Karpas-422 (cell line): ENCODE measurements at regions not wholly inside any gene's neighbourhood (a gene's known extent, or its start where the extent isn't known, plus 50 kb on each side); places are given as distances from the start of the nearest gene placed in this dataset.

Source experiments
- DNase-seq: peaks from one replicate; pipeline ENCODE4 v3.0.0-alpha.2; 2015
- H2AFZ ChIP-seq: fragments of 200-600 bp; sonication (generic); 2 replicates; pipeline ENCODE4 v1.6.1; 2014; ENCODE audit warnings: antibody characterized with exemption, low read length, mixed read lengths
- H3K27ac ChIP-seq: fragments of 200-600 bp; sonication (generic); 2 replicates; pipeline ENCODE4 v1.5.1; 2014; ENCODE audit warnings: mild to moderate bottlenecking, low read length, moderate library complexity
- H3K27me3 ChIP-seq: fragments of 200-600 bp; sonication (generic); 2 replicates; pipeline ENCODE4 v1.6.1; 2014; ENCODE audit warnings: low read length, mixed read lengths
- H3K36me3 ChIP-seq: fragments of 200-600 bp; sonication (generic); 2 replicates; pipeline ENCODE4 v1.6.1; 2014; ENCODE audit warnings: low read length, mixed read lengths; ENCODE audit not compliant: insufficient read depth
- H3K4me1 ChIP-seq: fragments of 200-600 bp; sonication (generic); 2 replicates; pipeline ENCODE4 v1.6.1; 2014; ENCODE audit warnings: mild to moderate bottlenecking, low read length, mixed read lengths
- H3K4me2 ChIP-seq: fragments of 200-600 bp; sonication (generic); 2 replicates; pipeline ENCODE4 v1.6.1; 2014; ENCODE audit warnings: low read length, low read depth, mild to moderate bottlenecking; ENCODE audit not compliant: poor library complexity, severe bottlenecking
- H3K4me3 ChIP-seq: fragments of 200-600 bp; sonication (generic); 2 replicates; pipeline ENCODE4 v1.5.1; 2014; ENCODE audit warnings: mild to moderate bottlenecking, antibody characterized with exemption, low read length, mixed read lengths
- H3K79me2 ChIP-seq: fragments of 200-600 bp; sonication (generic); 2 replicates; pipeline ENCODE4 v1.6.1; 2014; ENCODE audit warnings: mild to moderate bottlenecking, low read length, mixed read lengths
- H3K9ac ChIP-seq: fragments of 200-600 bp; sonication (generic); 2 replicates; pipeline ENCODE4 v1.6.0; 2014; ENCODE audit warnings: low read length
- H3K9me2 ChIP-seq: fragments of 200-600 bp; sonication (generic), shearing (Covaris generic); replicated peaks from 2 replicates; pipeline ENCODE4 v1.6.0; 2014; ENCODE audit warnings: mild to moderate bottlenecking, low read length, moderate library complexity; ENCODE audit not compliant: insufficient read depth
- H3K9me3 ChIP-seq: fragments of 300-700, 200-600 bp; sonication (generic); 2 replicates; pipeline ENCODE4 v1.6.1; 2014; ENCODE audit warnings: low read length, mixed read lengths
- H4K20me1 ChIP-seq: fragments of 200-600 bp; sonication (generic); 2 replicates; pipeline ENCODE4 v1.6.1; 2014; ENCODE audit warnings: mild to moderate bottlenecking, antibody characterized with exemption, low read length, low read depth; ENCODE audit not compliant: insufficient read depth

- Histone ChIP-seq H3K4me3 (no peak overlapping the region), H3K4me2 (no peak overlapping the region), H3K9ac (no peak overlapping the region), H2AFZ (no peak overlapping the region), H3K9me3 (no peaks in the 10 kb centered on the region), H3K9me2 (no peaks in the 10 kb centered on the region), H3K27me3 (no peaks in the 10 kb centered on the region), H3K27ac (no peak overlapping the region), H3K4me1 (peaks cover 2% of the 10 kb centered on the region), H4K20me1 (no peaks in the 10 kb centered on the region), H3K79me2 (no peaks in the 10 kb centered on the region), H3K36me3 (no peaks in the 10 kb centered on the region)
- no peak for DNase-seq
Measured at GRCh38 chr16:85321509-85322271, 209.4 kb upstream of the CIBAR2 start.

- Histone ChIP-seq H3K27me3 (no peaks in the 10 kb centered on the region), H3K9me3 (no peaks in the 10 kb centered on the region), H3K36me3 (no peaks in the 10 kb centered on the region), H2AFZ (no peak overlapping the region), H3K4me2 (no peak overlapping the region), H3K9me2 (no peaks in the 10 kb centered on the region), H3K27ac (no peak overlapping the region), H3K9ac (no peak overlapping the region), H3K79me2 (no peaks in the 10 kb centered on the region), H4K20me1 (no peaks in the 10 kb centered on the region), H3K4me1 (peaks cover 7% of the 10 kb centered on the region), H3K4me3 (no peak overlapping the region)
- DNase-seq, result no peak
Measured at GRCh38 chr16:85323230-85323960, 211.1 kb upstream of the CIBAR2 start.

DNA sequence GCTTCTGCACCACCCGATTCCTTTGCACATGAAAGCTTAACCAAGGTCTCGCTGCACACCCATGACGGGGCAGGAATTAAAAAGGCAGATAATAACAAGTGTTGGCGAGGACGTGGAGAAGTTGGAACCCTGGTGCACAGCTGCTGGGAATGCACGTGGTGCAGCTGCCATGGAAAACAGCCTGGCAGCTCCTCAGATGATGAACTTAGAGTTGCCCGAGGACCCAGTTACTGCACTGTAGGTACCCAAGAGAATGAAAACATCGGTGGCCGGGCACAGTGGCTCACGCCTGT lies 211.6 kb upstream of the CIBAR2 start:
- no peak overlapping the region for H3K27ac ChIP-seq
- no peak overlapping the region for H3K4me2 ChIP-seq
- no peaks in the 10 kb centered on the region for H3K27me3 ChIP-seq

GRCh38 chr16:85324488-85324887 lies 212.2 kb upstream of the CIBAR2 start:
- Histone ChIP-seq H3K4me2 (no peak overlapping the region), H3K4me1 (peaks cover 7% of the 10 kb centered on the region), H3K27me3 (no peaks in the 10 kb centered on the region), H3K79me2 (no peaks in the 10 kb centered on the region), H4K20me1 (no peaks in the 10 kb centered on the region), H3K9ac (no peak overlapping the region), H2AFZ (no peak overlapping the region), H3K36me3 (no peaks in the 10 kb centered on the region), H3K4me3 (no peak overlapping the region), H3K9me3 (no peaks in the 10 kb centered on the region), H3K27ac (no peak overlapping the region), H3K9me2 (no peaks in the 10 kb centered on the region)
- DNase-seq, result no peak

More for the DNA sequence above, 211.6 kb upstream of the CIBAR2 start:
- no peak overlapping the region for H3K4me3 ChIP-seq
- H3K4me1 ChIP-seq, result peaks cover 7% of the 10 kb centered on the region
- no peaks in the 10 kb centered on the region for H3K9me2 ChIP-seq
- no peaks in the 10 kb centered on the region for H3K36me3 ChIP-seq
- no peaks in the 10 kb centered on the region for H3K9me3 ChIP-seq
- H4K20me1 ChIP-seq, result no peaks in the 10 kb centered on the region
- no peak for DNase-seq
- H2AFZ ChIP-seq, result no peak overlapping the region
- no peaks in the 10 kb centered on the region for H3K79me2 ChIP-seq
- H3K9ac ChIP-seq, result no peak overlapping the region

GRCh38 chr16:85326113-85326793 lies 214.0 kb upstream of the CIBAR2 start:
- H2AFZ ChIP-seq, result no peak overlapping the region
- no peaks in the 10 kb centered on the region for H3K9me3 ChIP-seq
- H3K9ac ChIP-seq, result no peak overlapping the region
- H3K9me2 ChIP-seq, result no peaks in the 10 kb centered on the region
- H3K36me3 ChIP-seq, result no peaks in the 10 kb centered on the region
- H3K4me2 ChIP-seq, result no peak overlapping the region
- H4K20me1 ChIP-seq, result no peaks in the 10 kb centered on the region
- no peak overlapping the region for H3K27ac ChIP-seq
- no peaks in the 10 kb centered on the region for H3K27me3 ChIP-seq
- no peak for DNase-seq
- no peak overlapping the region for H3K4me3 ChIP-seq
- peaks cover 7% of the 10 kb centered on the region for H3K4me1 ChIP-seq
- H3K79me2 ChIP-seq, result no peaks in the 10 kb centered on the region

DNA sequence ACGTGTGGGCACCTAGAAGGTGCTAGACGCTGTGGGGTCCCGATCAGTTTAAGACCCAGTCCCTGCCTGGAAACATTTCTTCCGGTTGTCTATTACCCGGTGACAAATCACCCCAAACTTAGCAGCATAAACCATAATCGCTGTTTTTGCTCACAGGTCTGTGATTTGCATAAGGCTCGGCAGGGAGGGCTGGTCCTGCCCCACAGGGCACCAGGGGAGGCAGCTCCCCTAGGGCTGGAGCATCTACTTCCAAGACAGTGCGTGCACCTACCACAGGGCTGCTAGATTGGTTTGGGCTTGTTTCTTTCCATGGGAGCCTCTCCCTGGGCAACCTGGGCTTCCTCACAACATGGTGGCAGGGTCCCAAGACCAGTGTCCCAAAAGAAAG lies 214.5 kb upstream of the CIBAR2 start:
- H3K79me2 ChIP-seq, result no peaks in the 10 kb centered on the region
- no peak overlapping the region for H3K9ac ChIP-seq
- H4K20me1 ChIP-seq, result no peaks in the 10 kb centered on the region
- peaks cover 7% of the 10 kb centered on the region for H3K4me1 ChIP-seq
- peak; percentile 63 for DNase-seq
- H3K27ac ChIP-seq, result no peak overlapping the region
- H3K4me2 ChIP-seq, result no peak overlapping the region
- H2AFZ ChIP-seq, result no peak overlapping the region
- no peaks in the 10 kb centered on the region for H3K9me3 ChIP-seq
- H3K9me2 ChIP-seq, result no peaks in the 10 kb centered on the region
- no peaks in the 10 kb centered on the region for H3K27me3 ChIP-seq
- no peaks in the 10 kb centered on the region for H3K36me3 ChIP-seq
- no peak overlapping the region for H3K4me3 ChIP-seq

DNA sequence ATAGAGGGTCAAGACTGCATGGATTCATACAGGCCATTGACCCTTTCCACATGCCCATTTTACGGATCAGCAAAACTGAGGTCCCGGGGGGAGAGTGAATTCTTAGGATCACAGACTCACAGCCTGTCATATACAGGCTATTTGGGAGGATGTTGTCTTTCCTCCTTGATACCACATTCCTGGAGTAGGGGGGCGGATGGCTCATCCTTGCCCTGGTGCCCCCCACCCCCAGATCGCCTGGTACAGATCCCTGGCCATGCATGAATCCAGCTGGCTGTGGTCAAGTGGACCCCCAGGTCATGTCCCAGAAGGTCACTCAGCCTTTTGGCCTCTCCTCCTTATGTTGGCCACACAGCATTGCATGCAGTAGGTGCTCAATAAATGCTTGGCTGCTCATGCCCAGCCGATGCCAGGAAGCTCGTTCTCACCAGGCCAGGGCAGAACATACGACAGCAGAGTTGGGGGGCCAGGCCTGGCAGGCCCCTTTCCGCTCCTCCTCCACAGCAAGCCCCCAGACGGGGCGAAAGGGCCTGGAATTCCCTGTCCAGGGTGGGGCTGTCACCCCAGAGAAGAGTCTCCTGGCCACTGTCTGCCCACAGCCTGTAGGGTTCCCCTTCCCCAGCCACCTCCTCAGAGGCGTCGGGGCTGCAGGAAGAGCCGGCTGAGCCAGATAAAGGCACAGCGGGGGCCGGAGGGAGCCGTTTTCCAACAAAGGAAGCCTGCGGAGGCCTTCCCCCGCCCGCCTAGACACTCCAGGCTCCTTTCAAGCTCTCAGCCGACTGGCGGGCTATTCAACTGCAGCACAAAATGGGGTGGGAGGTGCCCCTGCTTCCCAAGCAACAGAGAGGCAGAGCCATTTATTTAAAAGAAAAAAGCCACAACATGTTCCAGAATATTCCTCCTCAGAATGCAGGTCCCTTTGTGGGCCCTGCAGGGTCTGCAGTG lies 215.7 kb upstream of the CIBAR2 start:
- peaks cover 7% of the 10 kb centered on the region for H3K4me1 ChIP-seq
- H3K27ac ChIP-seq, result no peak overlapping the region
- H3K9ac ChIP-seq, result no peak overlapping the region
- H3K9me2 ChIP-seq, result no peaks in the 10 kb centered on the region
- H3K4me2 ChIP-seq, result no peak overlapping the region
- H3K79me2 ChIP-seq, result no peaks in the 10 kb centered on the region
- no peaks in the 10 kb centered on the region for H3K36me3 ChIP-seq
- no peak overlapping the region for H2AFZ ChIP-seq
- H3K9me3 ChIP-seq, result no peaks in the 10 kb centered on the region
- no peaks in the 10 kb centered on the region for H3K27me3 ChIP-seq
- H4K20me1 ChIP-seq, result no peaks in the 10 kb centered on the region
- DNase-seq, result no peak
- no peak overlapping the region for H3K4me3 ChIP-seq
